HG03175 (cell line): ENCODE measurements at regions not wholly inside any gene's neighbourhood (a gene's known extent, or its start where the extent isn't known, plus 50 kb on each side); places are given as distances from the start of the nearest gene placed in this dataset.
"Not testable (repeated sequence)": the region's sequence is repeated elsewhere in the genome, so short reads cannot be mapped to it uniquely, and the experiment has no call there.

Source experiments
- ATAC-seq: cut with Tn5 transposase; IDR thresholded peaks from one replicate; pipeline ENCODE4 v1.9.1; 2021; ENCODE audit warnings: mild to moderate bottlenecking, moderate library complexity; ENCODE audit not compliant: unreplicated experiment

- ATAC-seq = no peak
Measured at GRCh38 chr9:34796924-34797323, 87.0 kb upstream of the CCL21 start.

GRCh38 chr9:34793428-34793827 lies 83.5 kb upstream of the CCL21 start:
- no peak for ATAC-seq

GRCh38 chr9:34783951-34784487 lies 74.1 kb upstream of the CCL21 start:
- peak; percentile 63 for ATAC-seq

DNA sequence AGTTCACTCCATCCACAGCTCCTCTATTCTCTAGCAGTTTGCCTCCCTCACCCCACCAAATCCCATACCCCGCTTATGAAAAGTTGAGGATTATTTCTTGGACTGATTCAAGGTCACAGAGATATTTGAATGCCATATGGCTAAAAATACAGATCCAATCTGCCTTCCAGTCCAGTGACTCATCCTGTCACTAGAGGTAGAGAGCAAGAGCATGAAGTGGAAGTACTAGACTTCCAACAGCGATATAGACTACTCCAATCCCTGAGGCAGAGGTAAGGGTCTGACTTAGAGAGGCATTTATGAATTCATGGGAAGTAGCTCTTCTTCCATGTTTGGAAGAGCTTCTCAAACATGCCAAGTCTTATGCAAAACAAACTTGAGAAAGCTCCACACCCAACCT lies 72.4 kb upstream of the CCL21 start:
- no peak for ATAC-seq

DNA sequence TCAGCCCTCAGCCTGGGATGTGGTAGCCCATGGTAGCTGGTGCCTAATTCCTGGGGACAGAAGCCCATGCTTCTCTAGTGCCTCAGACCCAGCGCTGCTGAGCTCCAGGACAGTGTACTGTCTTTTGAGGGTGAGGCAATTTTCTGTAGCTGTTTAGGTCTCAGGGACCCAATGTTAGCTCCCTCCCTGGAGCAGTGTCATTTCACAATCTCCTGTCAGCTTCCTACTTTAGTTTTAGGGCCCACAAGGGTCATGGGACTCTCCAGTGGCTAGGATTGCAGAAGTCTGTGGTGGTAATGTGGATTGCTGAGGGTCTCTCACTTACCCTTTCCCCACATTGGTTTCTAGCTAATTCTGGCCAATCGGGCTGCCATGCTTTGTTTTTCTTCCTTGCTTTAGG lies 67.7 kb upstream of the CCL21 start:
- ATAC-seq = no peak

- no peak for ATAC-seq
Measured at GRCh38 chr9:34773955-34774354, 64.0 kb upstream of the CCL21 start.

DNA sequence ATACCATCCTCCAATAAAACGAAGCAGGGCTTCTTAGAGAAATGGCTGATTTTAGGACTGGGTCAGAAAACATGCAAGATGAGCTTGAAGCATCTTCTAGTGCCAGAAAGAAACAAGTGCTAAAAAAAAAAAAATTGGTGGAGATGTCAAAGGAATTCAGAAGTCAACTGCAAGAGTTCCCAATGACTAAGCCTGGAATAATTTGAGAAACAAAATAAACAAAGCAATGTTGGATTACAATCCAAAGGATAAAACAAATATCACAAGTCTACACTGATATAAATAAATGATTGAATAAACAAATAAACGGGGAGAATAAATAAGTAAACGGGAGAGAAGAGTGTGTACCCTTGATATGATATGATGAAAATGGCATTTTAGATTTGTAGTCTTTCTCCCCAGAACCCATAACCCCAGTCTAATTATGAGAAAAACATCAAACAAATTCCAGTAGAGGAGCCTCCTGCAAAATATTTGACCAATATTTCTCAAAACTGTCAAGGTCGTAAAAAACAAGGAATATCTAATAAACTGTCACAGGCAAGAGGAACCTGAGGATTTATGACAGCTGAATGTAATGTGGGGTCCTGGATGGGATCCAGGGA lies 63.5 kb upstream of the CCL21 start:
- ATAC-seq = no peak

DNA sequence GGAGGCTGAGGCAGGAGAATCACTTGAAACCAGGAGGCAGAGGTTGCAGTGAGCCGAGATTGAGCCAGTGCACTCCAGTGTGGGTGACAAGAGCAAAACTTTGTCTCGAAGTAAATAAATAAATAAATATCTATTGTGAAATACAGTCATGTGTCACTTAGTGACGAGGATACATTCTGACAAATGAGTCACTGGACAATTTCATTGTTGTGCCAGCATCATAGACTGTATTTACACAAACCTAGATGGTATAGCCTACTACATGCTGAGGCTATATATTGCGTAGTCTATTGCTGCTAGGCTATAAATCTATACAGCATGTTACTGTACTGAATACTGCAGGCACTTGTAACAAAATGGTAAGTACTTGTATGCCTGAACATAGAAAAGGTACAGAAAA lies 61.1 kb upstream of the CCL21 start:
- ATAC-seq = no peak

DNA sequence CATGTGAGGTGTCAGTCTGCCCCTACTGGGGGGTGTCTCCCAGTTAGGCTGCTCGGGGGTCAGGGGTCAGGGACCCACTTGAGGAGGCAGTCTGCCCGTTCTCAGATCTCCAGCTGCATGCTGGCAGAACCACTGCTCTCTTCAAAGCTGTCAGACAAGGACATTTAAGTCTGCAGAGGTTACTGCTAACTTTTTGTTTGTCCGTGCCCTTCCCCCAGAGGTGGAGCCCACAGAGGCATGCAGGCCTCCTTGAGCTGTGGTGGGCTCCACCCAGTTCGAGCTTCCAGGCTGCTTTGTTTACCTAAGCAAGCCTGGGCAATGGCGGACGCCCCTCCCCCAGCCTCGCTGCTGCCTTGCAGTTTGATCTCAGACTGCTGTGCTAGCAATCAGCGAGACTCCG lies 57.2 kb upstream of the CCL21 start:
- not testable (repeated sequence) for ATAC-seq

GRCh38 chr9:34760196-34761040 lies 50.5 kb upstream of the CCL21 start:
- not testable (repeated sequence) for ATAC-seq
